A673 (cell line): ENCODE measurements at regions not wholly inside any gene's neighbourhood (a gene's known extent, or its start where the extent isn't known, plus 50 kb on each side); places are given as distances from the start of the nearest gene placed in this dataset.

Experiments used
- CTCF ChIP-seq: fragments of 300-800, 200-600 bp; sonication (generic); conservative IDR thresholded peaks from 2 replicates; pipeline ENCODE4 v1.5.1; 2017; ENCODE audit warnings: low read depth, mild to moderate bottlenecking, antibody characterized with exemption, low read length, moderate library complexity, mixed read lengths
- EZH2 ChIP-seq: fragments of 200-600 bp; sonication (generic); IDR thresholded peaks from 2 replicates; pipeline ENCODE4 v1.6.1; 2017; ENCODE audit warnings: borderline replicate concordance, low read depth, mild to moderate bottlenecking, mixed read lengths, antibody characterized with exemption, low read length; ENCODE audit not compliant: poor library complexity, severe bottlenecking

GRCh38 chr13:97600458-97601075 is 166.6 kb downstream of the RAP2A start:
- TF ChIP-seq CTCF (no peak), EZH2 (no peak)
